Astrocyte (in vitro differentiated cells and primary cell): ENCODE measurements at regions not wholly inside any gene's neighbourhood (a gene's known extent, or its start where the extent isn't known, plus 50 kb on each side); places are given as distances from the start of the nearest gene placed in this dataset.

Experiments used
- EZH2 ChIP-seq: IDR thresholded peaks from 2 replicates; pipeline ENCODE4 v1.6.1; 2012; ENCODE audit warnings: mild to moderate bottlenecking, low read length, inconsistent platforms; ENCODE audit not compliant: insufficient read depth
- TF ChIP-seq, protein P1 (sequence below): IDR thresholded peaks from 2 replicates; pipeline ENCODE4 v1.5.1; 2011; ENCODE audit warnings: low read depth, mild to moderate bottlenecking, inconsistent platforms, low read length, moderate library complexity; ENCODE audit not compliant: insufficient read depth

- TF ChIP-seq, protein P1, sequence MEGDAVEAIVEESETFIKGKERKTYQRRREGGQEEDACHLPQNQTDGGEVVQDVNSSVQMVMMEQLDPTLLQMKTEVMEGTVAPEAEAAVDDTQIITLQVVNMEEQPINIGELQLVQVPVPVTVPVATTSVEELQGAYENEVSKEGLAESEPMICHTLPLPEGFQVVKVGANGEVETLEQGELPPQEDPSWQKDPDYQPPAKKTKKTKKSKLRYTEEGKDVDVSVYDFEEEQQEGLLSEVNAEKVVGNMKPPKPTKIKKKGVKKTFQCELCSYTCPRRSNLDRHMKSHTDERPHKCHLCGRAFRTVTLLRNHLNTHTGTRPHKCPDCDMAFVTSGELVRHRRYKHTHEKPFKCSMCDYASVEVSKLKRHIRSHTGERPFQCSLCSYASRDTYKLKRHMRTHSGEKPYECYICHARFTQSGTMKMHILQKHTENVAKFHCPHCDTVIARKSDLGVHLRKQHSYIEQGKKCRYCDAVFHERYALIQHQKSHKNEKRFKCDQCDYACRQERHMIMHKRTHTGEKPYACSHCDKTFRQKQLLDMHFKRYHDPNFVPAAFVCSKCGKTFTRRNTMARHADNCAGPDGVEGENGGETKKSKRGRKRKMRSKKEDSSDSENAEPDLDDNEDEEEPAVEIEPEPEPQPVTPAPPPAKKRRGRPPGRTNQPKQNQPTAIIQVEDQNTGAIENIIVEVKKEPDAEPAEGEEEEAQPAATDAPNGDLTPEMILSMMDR: no peak
- TF ChIP-seq EZH2: no peak
Observed at GRCh38 chr4:108360754-108361445, 192.2 kb upstream of the LEF1 start.
